MM.1S (cell line): ENCODE measurements at regions not wholly inside any gene's neighbourhood (a gene's known extent, or its start where the extent isn't known, plus 50 kb on each side); places are given as distances from the start of the nearest gene placed in this dataset.

Experiments used
- EZH2phosphoT487 ChIP-seq: fragments of 300-600 bp; sonication (generic); IDR thresholded peaks from 2 replicates; pipeline ENCODE4 v1.6.1; 2018; ENCODE audit warnings: antibody characterized with exemption, low read length
- TF ChIP-seq, protein P1 (sequence below): fragments of 300-600 bp; sonication (generic); IDR thresholded peaks from 2 replicates; pipeline ENCODE4 v1.5.1; 2016; ENCODE audit warnings: antibody characterized with exemption, low read length, mixed read lengths

DNA sequence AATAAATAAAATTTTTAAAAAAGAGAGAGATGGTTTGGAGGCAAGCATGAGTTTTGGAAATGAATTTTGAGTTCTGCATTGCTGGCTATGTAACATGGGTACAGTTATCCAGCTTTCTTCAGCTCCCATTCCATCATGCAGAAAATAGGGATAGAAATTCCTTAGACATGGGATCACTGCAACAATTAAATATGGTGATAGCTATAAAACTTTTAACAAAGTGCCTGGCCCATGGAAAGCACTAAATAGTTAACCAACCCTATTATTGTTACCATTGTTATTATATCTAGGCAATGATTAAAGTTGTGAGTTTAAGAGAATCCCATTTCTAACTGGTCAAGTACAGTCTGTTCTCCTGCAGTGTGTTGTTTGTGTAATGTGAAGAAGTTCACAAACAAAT is 115.4 kb upstream of the GAS1 start:
- TF ChIP-seq, protein P1, sequence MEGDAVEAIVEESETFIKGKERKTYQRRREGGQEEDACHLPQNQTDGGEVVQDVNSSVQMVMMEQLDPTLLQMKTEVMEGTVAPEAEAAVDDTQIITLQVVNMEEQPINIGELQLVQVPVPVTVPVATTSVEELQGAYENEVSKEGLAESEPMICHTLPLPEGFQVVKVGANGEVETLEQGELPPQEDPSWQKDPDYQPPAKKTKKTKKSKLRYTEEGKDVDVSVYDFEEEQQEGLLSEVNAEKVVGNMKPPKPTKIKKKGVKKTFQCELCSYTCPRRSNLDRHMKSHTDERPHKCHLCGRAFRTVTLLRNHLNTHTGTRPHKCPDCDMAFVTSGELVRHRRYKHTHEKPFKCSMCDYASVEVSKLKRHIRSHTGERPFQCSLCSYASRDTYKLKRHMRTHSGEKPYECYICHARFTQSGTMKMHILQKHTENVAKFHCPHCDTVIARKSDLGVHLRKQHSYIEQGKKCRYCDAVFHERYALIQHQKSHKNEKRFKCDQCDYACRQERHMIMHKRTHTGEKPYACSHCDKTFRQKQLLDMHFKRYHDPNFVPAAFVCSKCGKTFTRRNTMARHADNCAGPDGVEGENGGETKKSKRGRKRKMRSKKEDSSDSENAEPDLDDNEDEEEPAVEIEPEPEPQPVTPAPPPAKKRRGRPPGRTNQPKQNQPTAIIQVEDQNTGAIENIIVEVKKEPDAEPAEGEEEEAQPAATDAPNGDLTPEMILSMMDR = no peak
- TF ChIP-seq EZH2phosphoT487 = no peak
